ENCODE measurements at regions not wholly inside any gene's neighbourhood (a gene's known extent, or its start where the extent isn't known, plus 50 kb on each side); places are given as distances from the start of the nearest gene placed in this dataset.

GRCh38 chr1:114322207-114322606, 168.5 kb upstream of the SYT6 start:
- Histone ChIP-seq H3K36me3 (ENCODE audit: control insufficient read depth, insufficient read depth, low read length) (no peaks in the 10 kb centered on the region), H3K27me3 (ENCODE audit: control insufficient read depth, insufficient read depth, low read length) (no peaks in the 10 kb centered on the region), H3K4me3 (ENCODE audit: low read depth, low read length) (no peak overlapping the region)
- no peak for TF ChIP-seq CTCF (IDR thresholded peaks at IDR 0.05; ENCODE audit: insufficient read depth, low read length, severe bottlenecking)
- no peak for DNase-seq (ENCODE audit: low read depth)
- peak; percentile 95 for FAIRE-seq

DNA sequence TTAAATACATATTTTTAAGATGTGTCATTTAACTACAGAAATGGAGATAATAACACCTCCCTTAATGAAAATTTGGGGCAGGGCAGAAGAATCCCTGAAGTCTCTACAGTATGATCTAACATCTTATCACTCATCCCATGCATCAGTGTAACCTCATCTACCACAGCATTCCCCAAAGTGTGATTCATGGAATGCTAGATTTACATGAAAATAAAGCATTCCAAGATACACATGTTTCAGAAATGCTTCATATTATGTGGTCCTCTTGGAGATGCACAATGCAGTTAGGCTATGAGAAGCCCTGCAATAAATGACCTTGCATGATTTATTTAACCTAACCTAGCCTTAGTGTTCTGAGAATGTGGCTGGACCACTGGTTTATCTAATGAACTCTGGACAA, 166.9 kb upstream of the SYT6 start:
- FAIRE-seq (no peak), DNase-seq (ENCODE audit: low read depth) (peak; percentile 87)
- no peaks in the 10 kb centered on the region for H3K36me3 ChIP-seq (ENCODE audit: control insufficient read depth, insufficient read depth, low read length)
- TF ChIP-seq CTCF (IDR thresholded peaks at IDR 0.05; ENCODE audit: insufficient read depth, low read length, severe bottlenecking), result no peak
- H3K4me3 ChIP-seq (ENCODE audit: low read depth, low read length), result no peak overlapping the region
- no peaks in the 10 kb centered on the region for H3K27me3 ChIP-seq (ENCODE audit: control insufficient read depth, insufficient read depth, low read length)

DNA sequence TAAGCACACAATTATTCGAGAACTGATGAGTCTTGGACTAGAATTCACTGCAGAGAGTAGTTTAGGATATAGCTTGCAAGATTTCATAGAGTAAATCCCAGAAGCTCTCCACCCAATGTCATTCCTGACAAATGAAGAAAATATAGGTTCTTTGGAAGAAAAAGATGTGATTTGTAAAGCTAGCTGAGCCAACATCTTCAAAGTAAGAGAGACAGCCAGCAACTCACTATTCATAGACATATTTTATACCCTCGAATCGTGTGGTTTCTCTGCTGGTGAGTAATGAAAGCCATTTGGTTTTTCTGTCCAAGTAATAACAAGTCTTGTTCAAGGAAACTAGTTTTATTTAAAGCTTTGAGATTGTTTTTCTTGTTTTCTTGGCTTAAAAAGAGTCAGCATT, 165.7 kb upstream of the SYT6 start:
- H3K4me3 ChIP-seq (ENCODE audit: low read depth, low read length), result no peak overlapping the region
- FAIRE-seq, result no peak

DNA sequence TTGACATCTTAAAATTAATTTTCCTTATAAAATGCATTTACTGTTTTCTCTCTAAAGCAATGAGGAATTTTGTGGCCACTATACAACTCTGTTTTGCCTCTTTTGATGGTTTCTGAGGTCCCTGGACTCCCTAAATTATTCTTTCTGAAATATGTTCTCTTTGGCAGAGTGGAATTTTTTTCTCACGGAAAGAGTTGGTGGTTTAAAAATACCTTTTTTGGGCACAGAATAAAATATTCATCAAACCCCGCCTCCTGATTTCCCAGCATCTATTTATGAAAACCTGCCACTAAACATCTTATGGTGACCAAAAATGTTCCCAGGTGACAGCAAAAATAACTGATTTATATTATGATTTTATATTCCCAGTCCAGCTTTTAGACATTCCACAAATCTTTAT, 165.3 kb upstream of the SYT6 start:
- Histone ChIP-seq H3K27me3 (ENCODE audit: control insufficient read depth, insufficient read depth, low read length) (no peaks in the 10 kb centered on the region), H3K36me3 (ENCODE audit: control insufficient read depth, insufficient read depth, low read length) (no peaks in the 10 kb centered on the region), H3K4me3 (ENCODE audit: low read depth, low read length) (no peak overlapping the region)
- DNase-seq (ENCODE audit: low read depth), result no peak
- FAIRE-seq, result no peak
- no peak for TF ChIP-seq CTCF (IDR thresholded peaks at IDR 0.05; ENCODE audit: insufficient read depth, low read length, severe bottlenecking)

More for the DNA sequence above, 165.7 kb upstream of the SYT6 start:
- TF ChIP-seq CTCF (IDR thresholded peaks at IDR 0.05; ENCODE audit: insufficient read depth, low read length, severe bottlenecking), result no peak
- DNase-seq (ENCODE audit: low read depth), result peak; percentile 33
- H3K36me3 ChIP-seq (ENCODE audit: control insufficient read depth, insufficient read depth, low read length), result no peaks in the 10 kb centered on the region
- no peaks in the 10 kb centered on the region for H3K27me3 ChIP-seq (ENCODE audit: control insufficient read depth, insufficient read depth, low read length)

DNA sequence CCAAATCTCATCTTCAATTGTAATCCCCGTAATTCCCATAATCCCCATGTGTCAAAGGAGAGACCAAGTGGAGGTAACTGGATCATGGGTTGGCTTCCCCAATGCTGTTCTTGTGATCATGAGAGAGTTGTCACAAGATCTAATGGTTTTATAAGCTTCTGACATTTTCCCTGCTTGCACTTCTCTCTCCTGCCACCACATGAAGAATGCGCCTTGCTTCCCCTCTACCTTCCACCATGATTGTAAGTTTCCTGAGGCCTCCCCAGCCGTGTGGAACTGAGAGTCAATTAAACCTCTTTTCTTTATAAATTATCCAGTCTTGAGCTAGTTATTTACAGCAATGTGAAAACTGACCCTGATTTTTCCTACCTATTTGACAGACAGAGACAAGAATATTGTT, 162.5 kb upstream of the SYT6 start:
- Histone ChIP-seq H3K27me3 (ENCODE audit: control insufficient read depth, insufficient read depth, low read length) (no peaks in the 10 kb centered on the region), H3K4me3 (ENCODE audit: low read depth, low read length) (no peak overlapping the region), H3K36me3 (ENCODE audit: control insufficient read depth, insufficient read depth, low read length) (no peaks in the 10 kb centered on the region)
- DNase-seq (ENCODE audit: low read depth) (no peak), FAIRE-seq (no peak)
- no peak for TF ChIP-seq CTCF (IDR thresholded peaks at IDR 0.05; ENCODE audit: insufficient read depth, low read length, severe bottlenecking)

DNA sequence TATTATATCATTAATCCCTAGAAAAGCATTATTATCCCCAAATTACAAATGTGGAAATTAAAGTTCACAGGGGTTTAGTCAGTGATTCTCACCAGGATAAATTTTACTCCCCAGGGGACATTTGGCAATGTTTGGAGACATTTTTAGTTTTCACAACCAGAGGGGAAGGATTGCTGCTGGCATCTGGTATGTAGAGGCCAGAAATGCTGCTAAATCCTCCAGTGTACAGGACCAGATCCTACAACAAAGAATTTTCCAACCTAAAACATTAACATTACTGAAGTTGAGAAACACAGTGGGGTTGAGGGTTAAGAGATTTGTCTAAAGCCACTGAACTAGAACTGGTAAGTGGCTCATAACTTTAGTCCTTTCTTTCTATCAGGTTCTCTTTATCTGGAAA, 162.0 kb upstream of the SYT6 start:
- H3K27me3 ChIP-seq (ENCODE audit: control insufficient read depth, insufficient read depth, low read length), result no peaks in the 10 kb centered on the region
- DNase-seq (ENCODE audit: low read depth) (no peak), FAIRE-seq (no peak)
- no peak for TF ChIP-seq CTCF (IDR thresholded peaks at IDR 0.05; ENCODE audit: insufficient read depth, low read length, severe bottlenecking)
- no peaks in the 10 kb centered on the region for H3K36me3 ChIP-seq (ENCODE audit: control insufficient read depth, insufficient read depth, low read length)
- H3K4me3 ChIP-seq (ENCODE audit: low read depth, low read length), result no peak overlapping the region
